Neural progenitor cell (in vitro differentiated cells): ENCODE measurements at regions not wholly inside any gene's neighbourhood (a gene's known extent, or its start where the extent isn't known, plus 50 kb on each side); places are given as distances from the start of the nearest gene placed in this dataset.

Experiments
- DNase-seq: peaks from one replicate; pipeline ENCODE4 v3.0.0-alpha.2; 2016; ENCODE audit warnings: low spot score
- H2AFZ ChIP-seq: fragments of 200-600 bp; sonication (generic); replicated peaks from 2 replicates; pipeline ENCODE4 v1.6.1; 2016; ENCODE audit warnings: antibody characterized with exemption
- H3F3A ChIP-seq: fragments of 200-600 bp; sonication (generic); 2 replicates; pipeline ENCODE4 v1.6.1; 2016; ENCODE audit warnings: antibody characterized with exemption, low read depth
- H3K27ac ChIP-seq: fragments of 200-600 bp; sonication (generic); 2 replicates; pipeline ENCODE4 v1.5.1; 2016; ENCODE audit warnings: mild to moderate bottlenecking
- H3K27me3 ChIP-seq: fragments of 200-600 bp; sonication (generic); 2 replicates; pipeline ENCODE4 v1.6.1; 2016; ENCODE audit warnings: mild to moderate bottlenecking, moderate library complexity
- H3K36me3 ChIP-seq: fragments of 200-600 bp; sonication (generic); 2 replicates; pipeline ENCODE4 v1.5.1; 2016
- H3K4me1 ChIP-seq: fragments of 200-600 bp; sonication (generic); 2 replicates; pipeline ENCODE4 v1.6.1; 2016; ENCODE audit warnings: mixed run types
- H3K4me2 ChIP-seq: fragments of 200-600 bp; sonication (generic); 2 replicates; pipeline ENCODE4 v1.6.1; 2016
- H3K4me3 ChIP-seq: fragments of 200-600 bp; sonication (generic); 2 replicates; pipeline ENCODE4 v1.5.1; 2016
- H3K79me2 ChIP-seq: fragments of 200-600 bp; sonication (generic); 2 replicates; pipeline ENCODE4 v1.6.1; 2016; ENCODE audit warnings: low read depth
- H3K9ac ChIP-seq: fragments of 200-600 bp; sonication (generic); 2 replicates; pipeline ENCODE4 v1.6.1; 2016
- H3K9me3 ChIP-seq: fragments of 200-600 bp; sonication (generic); 2 replicates; pipeline ENCODE4 v1.5.1; 2016; ENCODE audit warnings: low read depth
- H4K20me1 ChIP-seq: fragments of 200-600 bp; sonication (generic); 2 replicates; pipeline ENCODE4 v1.6.1; 2016; ENCODE audit warnings: low read depth
- H3K27ac Mint-ChIP-seq: 3 replicates; pipeline ENCODE4 v1.8.0; 2021; ENCODE audit warnings: mixed read lengths
- H3K27me3 Mint-ChIP-seq: 2 replicates; pipeline ENCODE4 v1.8.0; 2022; ENCODE audit warnings: low read depth, mild to moderate bottlenecking, inconsistent platforms, moderate library complexity, mixed read lengths; ENCODE audit not compliant: insufficient read depth
- H3K36me3 Mint-ChIP-seq: 3 replicates; pipeline ENCODE4 v1.8.0; 2021; ENCODE audit warnings: mixed read lengths
- H3K4me1 Mint-ChIP-seq: 3 replicates; pipeline ENCODE4 v1.8.0; 2021; ENCODE audit warnings: mixed read lengths
- H3K4me3 Mint-ChIP-seq: 3 replicates; pipeline ENCODE4 v1.8.0; 2021; ENCODE audit warnings: mild to moderate bottlenecking, moderate library complexity, mixed read lengths
- H3K9me3 Mint-ChIP-seq: 3 replicates; pipeline ENCODE4 v1.8.0; 2020; ENCODE audit warnings: mixed read lengths
- EZH2 ChIP-seq: fragments of 200-600 bp; sonication (generic); IDR thresholded peaks from 2 replicates; pipeline ENCODE4 v1.6.1; 2017; ENCODE audit warnings: antibody characterized with exemption, mild to moderate bottlenecking, moderate library complexity
- EZH2phosphoT487 ChIP-seq: fragments of 200-600 bp; sonication (generic); IDR thresholded peaks from 2 replicates; pipeline ENCODE4 v1.6.1; 2017; ENCODE audit warnings: antibody characterized with exemption
- TF ChIP-seq, protein P1 (sequence below): fragments of 200-600 bp; sonication (generic); IDR thresholded peaks from 2 replicates; pipeline ENCODE4 v1.5.1; 2017; ENCODE audit warnings: antibody characterized with exemption, mild to moderate bottlenecking

DNA sequence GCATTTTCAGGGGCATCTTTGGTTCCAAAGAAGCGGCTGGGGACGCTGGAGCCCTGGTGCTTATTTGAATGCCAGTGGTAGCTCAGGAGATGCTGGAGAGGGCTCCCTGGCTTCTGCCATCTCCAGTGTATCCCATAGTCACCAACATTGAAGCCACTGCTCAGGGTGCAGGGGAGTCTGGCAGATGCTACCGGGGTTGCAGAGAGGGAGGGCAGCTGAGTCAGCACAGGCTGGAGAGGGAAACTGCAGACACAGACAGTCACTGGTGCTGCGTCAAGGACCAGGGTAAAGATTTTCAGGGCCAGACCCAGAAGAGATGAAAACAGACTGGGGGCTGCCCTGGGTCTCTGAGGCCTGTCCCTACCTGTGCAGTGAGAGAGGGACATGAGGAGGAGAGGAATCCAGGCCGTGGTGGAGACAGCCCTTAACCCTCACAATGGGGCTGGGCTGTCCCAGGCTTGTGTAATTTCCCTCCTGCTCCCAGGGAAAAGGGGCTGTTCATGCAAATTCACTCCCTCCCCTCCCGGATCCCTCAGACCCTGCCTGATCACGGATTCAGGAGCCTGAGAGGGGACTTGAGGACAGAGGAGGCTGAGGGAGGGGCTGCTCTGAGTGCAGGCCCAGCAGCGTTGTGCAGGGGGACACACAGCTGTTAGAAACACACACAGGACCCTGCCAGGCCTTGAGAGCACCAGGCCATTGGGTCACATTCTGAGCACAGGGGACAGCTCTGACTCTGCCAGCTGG, 126.9 kb upstream of the GRK3 start:
- no peak for TF ChIP-seq EZH2phosphoT487
- TF ChIP-seq EZH2 = no peak
- TF ChIP-seq, protein P1, sequence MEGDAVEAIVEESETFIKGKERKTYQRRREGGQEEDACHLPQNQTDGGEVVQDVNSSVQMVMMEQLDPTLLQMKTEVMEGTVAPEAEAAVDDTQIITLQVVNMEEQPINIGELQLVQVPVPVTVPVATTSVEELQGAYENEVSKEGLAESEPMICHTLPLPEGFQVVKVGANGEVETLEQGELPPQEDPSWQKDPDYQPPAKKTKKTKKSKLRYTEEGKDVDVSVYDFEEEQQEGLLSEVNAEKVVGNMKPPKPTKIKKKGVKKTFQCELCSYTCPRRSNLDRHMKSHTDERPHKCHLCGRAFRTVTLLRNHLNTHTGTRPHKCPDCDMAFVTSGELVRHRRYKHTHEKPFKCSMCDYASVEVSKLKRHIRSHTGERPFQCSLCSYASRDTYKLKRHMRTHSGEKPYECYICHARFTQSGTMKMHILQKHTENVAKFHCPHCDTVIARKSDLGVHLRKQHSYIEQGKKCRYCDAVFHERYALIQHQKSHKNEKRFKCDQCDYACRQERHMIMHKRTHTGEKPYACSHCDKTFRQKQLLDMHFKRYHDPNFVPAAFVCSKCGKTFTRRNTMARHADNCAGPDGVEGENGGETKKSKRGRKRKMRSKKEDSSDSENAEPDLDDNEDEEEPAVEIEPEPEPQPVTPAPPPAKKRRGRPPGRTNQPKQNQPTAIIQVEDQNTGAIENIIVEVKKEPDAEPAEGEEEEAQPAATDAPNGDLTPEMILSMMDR = no peak
- Mint-ChIP-seq H3K4me1 (peaks cover 7% of the 10 kb centered on the region), H3K9me3 (no peaks in the 10 kb centered on the region), H3K4me3 (no peak overlapping the region), H3K36me3 (no peaks in the 10 kb centered on the region), H3K27me3 (no peaks in the 10 kb centered on the region), H3K27ac (peak overlapping the region; percentile 92)
- H3K79me2 ChIP-seq = no peaks in the 10 kb centered on the region
- H3K9ac ChIP-seq = no peak overlapping the region
- DNase-seq = peak; percentile 72
- no peaks in the 10 kb centered on the region for H4K20me1 ChIP-seq
- H3K4me1 ChIP-seq = peaks cover 10% of the 10 kb centered on the region
- no peak overlapping the region for H3K4me3 ChIP-seq
- peak overlapping the region; percentile 97 for H2AFZ ChIP-seq
- no peaks in the 10 kb centered on the region for H3K27me3 ChIP-seq
- H3K36me3 ChIP-seq = no peaks in the 10 kb centered on the region
- no peak overlapping the region for H3K27ac ChIP-seq
- H3K4me2 ChIP-seq = no peak overlapping the region
- no peaks in the 10 kb centered on the region for H3K9me3 ChIP-seq
- H3F3A ChIP-seq = peaks cover 15% of the 10 kb centered on the region

GRCh38 chr22:25447067-25447685, 117.3 kb upstream of the GRK3 start:
- Mint-ChIP-seq H3K9me3 (no peaks in the 10 kb centered on the region), H3K27ac (peak overlapping the region; percentile 78), H3K27me3 (peaks cover 3% of the 10 kb centered on the region), H3K4me3 (peak overlapping the region; percentile 97), H3K4me1 (peaks cover 29% of the 10 kb centered on the region), H3K36me3 (no peaks in the 10 kb centered on the region)
- no peak overlapping the region for H3K9ac ChIP-seq
- peaks cover 44% of the 10 kb centered on the region for H3K79me2 ChIP-seq
- H3K4me3 ChIP-seq = no peak overlapping the region
- H3K27ac ChIP-seq = no peak overlapping the region
- DNase-seq = no peak
- H3K4me1 ChIP-seq = peaks cover 9% of the 10 kb centered on the region
- peak overlapping the region; percentile 91 for H3K4me2 ChIP-seq
- peaks cover 35% of the 10 kb centered on the region for H4K20me1 ChIP-seq
- TF ChIP-seq EZH2phosphoT487 = no peak
- TF ChIP-seq, protein P1 = no peak
- TF ChIP-seq EZH2 = no peak
- H3F3A ChIP-seq = no peaks in the 10 kb centered on the region
- no peaks in the 10 kb centered on the region for H3K36me3 ChIP-seq
- H2AFZ ChIP-seq = peak overlapping the region; percentile 71
- no peaks in the 10 kb centered on the region for H3K27me3 ChIP-seq
- no peaks in the 10 kb centered on the region for H3K9me3 ChIP-seq

- Histone ChIP-seq H4K20me1 (peaks cover 42% of the 10 kb centered on the region), H2AFZ (peak overlapping the region; percentile 71), H3K27ac (no peak overlapping the region), H3K4me1 (peaks cover 9% of the 10 kb centered on the region), H3K9ac (peak overlapping the region; percentile 59), H3F3A (no peaks in the 10 kb centered on the region), H3K27me3 (no peaks in the 10 kb centered on the region), H3K79me2 (peaks cover 51% of the 10 kb centered on the region), H3K9me3 (no peaks in the 10 kb centered on the region), H3K4me3 (peak overlapping the region; percentile 73), H3K4me2 (peak overlapping the region; percentile 91), H3K36me3 (no peaks in the 10 kb centered on the region)
- Mint-ChIP-seq H3K9me3 (no peaks in the 10 kb centered on the region), H3K27me3 (peaks cover 3% of the 10 kb centered on the region), H3K27ac (peak overlapping the region; percentile 93), H3K4me1 (peaks cover 32% of the 10 kb centered on the region), H3K4me3 (peak overlapping the region; percentile 97), H3K36me3 (no peaks in the 10 kb centered on the region)
- TF ChIP-seq EZH2phosphoT487 = no peak
- TF ChIP-seq, protein P1 = peak; percentile 86
- TF ChIP-seq EZH2 = no peak
- peak; percentile 85 for DNase-seq
Observed at GRCh38 chr22:25447686-25448434, 116.6 kb upstream of the GRK3 start.
